GM12878 (cell line): ENCODE measurements at regions not wholly inside any gene's neighbourhood (a gene's known extent, or its start where the extent isn't known, plus 50 kb on each side); places are given as distances from the start of the nearest gene placed in this dataset.

Experiments
- ATAC-seq: fragments of 200-7000 bp; cut with Tn5 transposase; 3 replicates; pipeline ENCODE4 v1.9.1; 2020; ENCODE audit warnings: mild to moderate bottlenecking, moderate library complexity
- BruUV-seq: library from RNA; stranded (reverse); fragments of 400-500 nt; replicated peaks from 2 replicates; lab custom pipeline; 2021; lab: Mats Ljungman, UMichigan
- CTCF ChIA-PET: fragments of 300-600 bp; sonication (Branson Sonifier 250); formaldehyde crosslinking; extraction: SDS; loops from one replicate; lab custom pipeline; 2021; ENCODE audit warnings: inconsistent platforms; lab: Yijun Ruan, JAX
- POLR2A ChIA-PET: fragments of 350-600 bp; formaldehyde crosslinking; extraction: SDS; loops from one replicate; lab custom pipeline; 2021; ENCODE audit warnings: inconsistent platforms; lab: Charles Lee
- RAD21 ChIA-PET: fragments of 300-600 bp; sonication (Branson Sonifier 250); formaldehyde crosslinking; loops from one replicate; lab custom pipeline; 2023; ENCODE audit warnings: antibody characterized with exemption; ENCODE audit not compliant: unreplicated experiment; lab: Charles Lee
- SMC1A ChIA-PET: fragments of 300-600 bp; sonication (Branson Sonifier 250); formaldehyde crosslinking; loops from one replicate; lab custom pipeline; 2023; ENCODE audit not compliant: unreplicated experiment, uncharacterized antibody; lab: Charles Lee
- DNase-seq: peaks from one replicate; pipeline ENCODE4 v3.0.0-alpha.2; 2011; ENCODE audit warnings: low read depth, low spot score
- FAIRE-seq: peaks from 3 replicates; lab custom pipeline; 2011; peaks lifted over from hg19 to GRCh38; lab: Jason Lieb, UNC
- H2AFZ ChIP-seq: 2 replicates; pipeline ENCODE4 v1.6.0; 2011; ENCODE audit warnings: low read depth, low read length, control low read depth; ENCODE audit not compliant: control insufficient read depth
- H3K27ac ChIP-seq: 2 replicates; pipeline ENCODE4 v1.5.1; 2011; ENCODE audit warnings: control low read depth; ENCODE audit not compliant: control insufficient read depth, insufficient read depth
- H3K27me3 ChIP-seq, 2 experiments: replicated peaks in 1 of 2; 2 replicates each; pipeline versions ENCODE4 v1.6.0 to v1.6.1; 2011; ENCODE audit warnings: low read length in 1 of 2; ENCODE audit not compliant: control insufficient read depth in 2 of 2, insufficient read depth in 2 of 2
- H3K36me3 ChIP-seq, 2 experiments: 2 replicates each; pipeline ENCODE4 v1.5.1; 2011; ENCODE audit warnings: low read length in 1 of 2; ENCODE audit not compliant: control insufficient read depth in 2 of 2, insufficient read depth in 2 of 2
- H3K4me1 ChIP-seq: 2 replicates; pipeline ENCODE4 v1.6.1; 2011; ENCODE audit warnings: mild to moderate bottlenecking, low read length, moderate library complexity, mixed read lengths; ENCODE audit not compliant: control insufficient read depth, insufficient read depth
- H3K4me2 ChIP-seq: 2 replicates; pipeline ENCODE4 v1.6.0; 2011; ENCODE audit warnings: control low read depth; ENCODE audit not compliant: control insufficient read depth, insufficient read depth
- H3K4me3 ChIP-seq: fragments of 200-600 bp; sonication (generic); 2 replicates; pipeline ENCODE4 v1.5.1; 2016
- H3K79me2 ChIP-seq: 2 replicates; pipeline ENCODE4 v1.6.0; 2011; ENCODE audit warnings: low read length; ENCODE audit not compliant: control insufficient read depth, insufficient read depth
- H3K9ac ChIP-seq: 2 replicates; pipeline ENCODE4 v1.8.0; 2011; ENCODE audit warnings: low read length, control low read depth, mixed read lengths; ENCODE audit not compliant: control insufficient read depth, insufficient read depth
- H3K9me3 ChIP-seq: replicated peaks from 3 replicates; pipeline ENCODE4 v1.5.1; 2011; ENCODE audit warnings: mild to moderate bottlenecking, low read length; ENCODE audit not compliant: control insufficient read depth, insufficient read depth
- H4K20me1 ChIP-seq: 2 replicates; pipeline ENCODE4 v1.6.0; 2011; ENCODE audit not compliant: control insufficient read depth, insufficient read depth
- BMI1 ChIP-seq: fragments of 450-650 bp; IDR thresholded peaks from 2 replicates; pipeline ENCODE4 v1.6.1; 2016; ENCODE audit warnings: mild to moderate bottlenecking, moderate library complexity, borderline replicate concordance
- CBFB ChIP-seq: IDR thresholded peaks from 2 replicates; pipeline ENCODE4 v1.6.1; 2016; ENCODE audit warnings: antibody characterized with exemption, low read depth
- CHD1 ChIP-seq: IDR thresholded peaks from 2 replicates; pipeline ENCODE4 v1.6.1; 2012; ENCODE audit warnings: low read depth, low read length, improper control_type of control experiment
- CREB1 ChIP-seq: IDR thresholded peaks from 2 replicates; pipeline ENCODE4 v1.6.1; 2012; ENCODE audit warnings: low read depth, mild to moderate bottlenecking, inconsistent platforms
- ESRRA ChIP-seq: IDR thresholded peaks from 2 replicates; pipeline ENCODE4 v1.6.1; 2012; ENCODE audit warnings: mild to moderate bottlenecking, low read length, improper control_type of control experiment
- MTA3 ChIP-seq: IDR thresholded peaks from 2 replicates; pipeline ENCODE4 v1.6.1; 2012; ENCODE audit warnings: low read length, inconsistent platforms, borderline replicate concordance
- MXI1 ChIP-seq: fragments of 150-350 bp; IDR thresholded peaks from 2 replicates; pipeline ENCODE4 v1.6.1; 2011; ENCODE audit warnings: low read depth, mild to moderate bottlenecking, inconsistent platforms, low read length, improper control_type of control experiment
- PML ChIP-seq: IDR thresholded peaks from 2 replicates; pipeline ENCODE4 v1.6.1; 2012; ENCODE audit warnings: low read length, inconsistent platforms
- POLR2AphosphoS5 ChIP-seq: IDR thresholded peaks from 2 replicates; pipeline ENCODE4 v1.6.1; 2011; ENCODE audit warnings: mild to moderate bottlenecking, low read length, inconsistent platforms
- RFX5 ChIP-seq: IDR thresholded peaks from 2 replicates; pipeline ENCODE4 v1.6.1; 2011; ENCODE audit warnings: low read depth, low read length, improper control_type of control experiment
- SIX5 ChIP-seq: IDR thresholded peaks from 2 replicates; pipeline ENCODE4 v1.6.1; 2011; ENCODE audit warnings: mild to moderate bottlenecking, low read depth, low read length, moderate library complexity; ENCODE audit not compliant: severe bottlenecking
- SMAD5 ChIP-seq: IDR thresholded peaks from 2 replicates; pipeline ENCODE4 v1.6.1; 2016; ENCODE audit warnings: antibody characterized with exemption, low read depth
- TARDBP ChIP-seq: IDR thresholded peaks from 2 replicates; pipeline ENCODE4 v1.6.1; 2016; ENCODE audit warnings: borderline replicate concordance
- TBL1XR1 ChIP-seq: IDR thresholded peaks from 2 replicates; pipeline ENCODE4 v1.6.1; 2012; ENCODE audit warnings: low read depth, low read length, improper control_type of control experiment
- YBX1 ChIP-seq: fragments of 450-650 bp; IDR thresholded peaks from 2 replicates; pipeline ENCODE4 v1.6.1; 2016; ENCODE audit warnings: antibody characterized with exemption
- YY1 ChIP-seq: IDR thresholded peaks from 2 replicates; pipeline ENCODE4 v1.6.1; 2011; ENCODE audit warnings: low read depth, mild to moderate bottlenecking, low read length
- WGBS: methylation state at CpG from one replicate; pipeline ENCODE4 v1.1.6; 2016; ENCODE audit warnings: low lambda C conversion rate; ENCODE audit not compliant: insufficient replicate concordance, insufficient coverage; ENCODE audit errors: missing lambda C conversion rate; 5-methylcytosine and 5-hydroxymethylcytosine counted together
- in situ Hi-C: fragments of 300-500 bp; cut with MboI; formaldehyde crosslinking; loops from 9 replicates; pipeline ENCODE4 v1.14.3; 2018; ENCODE audit warnings: mixed read lengths
- intact Hi-C: fragments of 100-400 bp; cut with micrococcal nuclease; formaldehyde crosslinking; loops from one replicate; pipeline ENCODE4 v1.14.2; 2022; ENCODE audit not compliant: unreplicated experiment
- TF ChIP-seq, protein P1 (sequence below): fragments of 450-650 bp; IDR thresholded peaks from 2 replicates; pipeline ENCODE4 v1.6.1; 2017; ENCODE audit warnings: low read depth, mild to moderate bottlenecking, moderate library complexity
- TF ChIP-seq, protein P2 (sequence below): fragments of 450-650 bp; IDR thresholded peaks from 2 replicates; pipeline ENCODE4 v1.6.1; 2016; ENCODE audit warnings: mild to moderate bottlenecking, moderate library complexity, borderline replicate concordance
- TF ChIP-seq, protein P3 (sequence below): IDR thresholded peaks from 2 replicates; pipeline ENCODE4 v1.6.1; 2012; ENCODE audit warnings: low read depth, low read length, improper control_type of control experiment

DNA sequence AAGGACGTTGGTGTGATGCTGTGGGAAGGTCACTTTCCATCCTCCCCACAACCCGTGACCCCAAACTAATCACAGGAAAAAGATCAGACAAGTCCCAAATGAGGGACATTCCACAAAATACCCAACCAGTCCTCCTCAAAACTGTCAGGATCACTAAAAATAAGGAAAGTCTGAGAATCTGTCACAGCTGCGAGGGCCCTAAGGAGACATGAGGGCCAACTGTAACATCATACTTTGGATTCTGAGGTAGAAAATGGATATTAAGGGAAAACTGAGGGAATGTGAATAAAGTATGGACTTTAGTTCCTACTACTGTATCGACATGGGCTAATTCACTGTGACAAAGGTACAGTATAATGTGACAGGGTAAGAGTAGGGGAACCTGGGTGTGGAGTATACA, 85.1 kb upstream of the FAM20C start:
- Histone ChIP-seq H3K4me1 (no peaks in the 10 kb centered on the region), H3K4me3 (no peak overlapping the region), H4K20me1 (no peaks in the 10 kb centered on the region), H3K4me2 (no peak overlapping the region), H3K9ac (no peak overlapping the region), H3K27me3 (no peaks in the 10 kb centered on the region), H3K9me3 (no peaks in the 10 kb centered on the region), H3K79me2 (no peaks in the 10 kb centered on the region), H3K27ac (no peak overlapping the region), H2AFZ (no peak overlapping the region), H3K36me3 (no peaks in the 10 kb centered on the region)
- CTCF ChIA-PET = no interaction called here
- POLR2A ChIA-PET = no interaction called here
- DNase-seq = no peak
- in situ Hi-C loops (no loop called here), intact Hi-C loops (no loop called here)
- ATAC-seq = no peak
- no TSS peak for BruUV-seq
- SMC1A ChIA-PET = no interaction called here
- no peak for TF ChIP-seq CREB1
- TF ChIP-seq YY1 = no peak
- TF ChIP-seq, protein P1, sequence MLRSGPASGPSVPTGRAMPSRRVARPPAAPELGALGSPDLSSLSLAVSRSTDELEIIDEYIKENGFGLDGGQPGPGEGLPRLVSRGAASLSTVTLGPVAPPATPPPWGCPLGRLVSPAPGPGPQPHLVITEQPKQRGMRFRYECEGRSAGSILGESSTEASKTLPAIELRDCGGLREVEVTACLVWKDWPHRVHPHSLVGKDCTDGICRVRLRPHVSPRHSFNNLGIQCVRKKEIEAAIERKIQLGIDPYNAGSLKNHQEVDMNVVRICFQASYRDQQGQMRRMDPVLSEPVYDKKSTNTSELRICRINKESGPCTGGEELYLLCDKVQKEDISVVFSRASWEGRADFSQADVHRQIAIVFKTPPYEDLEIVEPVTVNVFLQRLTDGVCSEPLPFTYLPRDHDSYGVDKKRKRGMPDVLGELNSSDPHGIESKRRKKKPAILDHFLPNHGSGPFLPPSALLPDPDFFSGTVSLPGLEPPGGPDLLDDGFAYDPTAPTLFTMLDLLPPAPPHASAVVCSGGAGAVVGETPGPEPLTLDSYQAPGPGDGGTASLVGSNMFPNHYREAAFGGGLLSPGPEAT = no peak
- TF ChIP-seq MTA3 = no peak
- no peak for TF ChIP-seq MXI1
- no peak for TF ChIP-seq RFX5
- TF ChIP-seq TBL1XR1 = no peak
- no peak for TF ChIP-seq POLR2AphosphoS5
- no peak for TF ChIP-seq PML
- TF ChIP-seq SIX5 = no peak
- TF ChIP-seq YBX1 = no peak
- no peak for TF ChIP-seq CHD1
- TF ChIP-seq TARDBP = no peak
- no peak for TF ChIP-seq SMAD5
- TF ChIP-seq, protein P2, sequence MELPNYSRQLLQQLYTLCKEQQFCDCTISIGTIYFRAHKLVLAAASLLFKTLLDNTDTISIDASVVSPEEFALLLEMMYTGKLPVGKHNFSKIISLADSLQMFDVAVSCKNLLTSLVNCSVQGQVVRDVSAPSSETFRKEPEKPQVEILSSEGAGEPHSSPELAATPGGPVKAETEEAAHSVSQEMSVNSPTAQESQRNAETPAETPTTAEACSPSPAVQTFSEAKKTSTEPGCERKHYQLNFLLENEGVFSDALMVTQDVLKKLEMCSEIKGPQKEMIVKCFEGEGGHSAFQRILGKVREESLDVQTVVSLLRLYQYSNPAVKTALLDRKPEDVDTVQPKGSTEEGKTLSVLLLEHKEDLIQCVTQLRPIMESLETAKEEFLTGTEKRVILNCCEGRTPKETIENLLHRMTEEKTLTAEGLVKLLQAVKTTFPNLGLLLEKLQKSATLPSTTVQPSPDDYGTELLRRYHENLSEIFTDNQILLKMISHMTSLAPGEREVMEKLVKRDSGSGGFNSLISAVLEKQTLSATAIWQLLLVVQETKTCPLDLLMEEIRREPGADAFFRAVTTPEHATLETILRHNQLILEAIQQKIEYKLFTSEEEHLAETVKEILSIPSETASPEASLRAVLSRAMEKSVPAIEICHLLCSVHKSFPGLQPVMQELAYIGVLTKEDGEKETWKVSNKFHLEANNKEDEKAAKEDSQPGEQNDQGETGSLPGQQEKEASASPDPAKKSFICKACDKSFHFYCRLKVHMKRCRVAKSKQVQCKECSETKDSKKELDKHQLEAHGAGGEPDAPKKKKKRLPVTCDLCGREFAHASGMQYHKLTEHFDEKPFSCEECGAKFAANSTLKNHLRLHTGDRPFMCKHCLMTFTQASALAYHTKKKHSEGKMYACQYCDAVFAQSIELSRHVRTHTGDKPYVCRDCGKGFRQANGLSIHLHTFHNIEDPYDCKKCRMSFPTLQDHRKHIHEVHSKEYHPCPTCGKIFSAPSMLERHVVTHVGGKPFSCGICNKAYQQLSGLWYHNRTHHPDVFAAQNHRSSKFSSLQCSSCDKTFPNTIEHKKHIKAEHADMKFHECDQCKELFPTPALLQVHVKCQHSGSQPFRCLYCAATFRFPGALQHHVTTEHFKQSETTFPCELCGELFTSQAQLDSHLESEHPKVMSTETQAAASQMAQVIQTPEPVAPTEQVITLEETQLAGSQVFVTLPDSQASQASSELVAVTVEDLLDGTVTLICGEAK = no peak
- no peak for TF ChIP-seq ESRRA
- TF ChIP-seq BMI1 = no peak
- TF ChIP-seq CBFB = no peak
- TF ChIP-seq, protein P3, sequence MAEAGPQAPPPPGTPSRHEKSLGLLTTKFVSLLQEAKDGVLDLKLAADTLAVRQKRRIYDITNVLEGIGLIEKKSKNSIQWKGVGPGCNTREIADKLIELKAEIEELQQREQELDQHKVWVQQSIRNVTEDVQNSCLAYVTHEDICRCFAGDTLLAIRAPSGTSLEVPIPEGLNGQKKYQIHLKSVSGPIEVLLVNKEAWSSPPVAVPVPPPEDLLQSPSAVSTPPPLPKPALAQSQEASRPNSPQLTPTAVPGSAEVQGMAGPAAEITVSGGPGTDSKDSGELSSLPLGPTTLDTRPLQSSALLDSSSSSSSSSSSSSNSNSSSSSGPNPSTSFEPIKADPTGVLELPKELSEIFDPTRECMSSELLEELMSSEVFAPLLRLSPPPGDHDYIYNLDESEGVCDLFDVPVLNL = no peak
- RAD21 ChIA-PET = no interaction called here
- no peak for FAIRE-seq
- WGBS = 24% methylated on average over 4 of the region's 4 CpGs
